C4-2B (cell line): ENCODE measurements at regions not wholly inside any gene's neighbourhood (a gene's known extent, or its start where the extent isn't known, plus 50 kb on each side); places are given as distances from the start of the nearest gene placed in this dataset.

ENCODE experiments used
- H3K27ac ChIP-seq: fragments of 450-650 bp; 2 replicates; pipeline ENCODE4 v1.5.1; 2017
- ZFX ChIP-seq: fragments of 450-650 bp; IDR thresholded peaks from 2 replicates; pipeline ENCODE4 v1.6.1; 2017
- TF ChIP-seq, protein P1 (sequence below): fragments of 450-650 bp; conservative IDR thresholded peaks from 2 replicates; pipeline ENCODE4 v1.5.1; 2017; ENCODE audit warnings: mild to moderate bottlenecking

DNA sequence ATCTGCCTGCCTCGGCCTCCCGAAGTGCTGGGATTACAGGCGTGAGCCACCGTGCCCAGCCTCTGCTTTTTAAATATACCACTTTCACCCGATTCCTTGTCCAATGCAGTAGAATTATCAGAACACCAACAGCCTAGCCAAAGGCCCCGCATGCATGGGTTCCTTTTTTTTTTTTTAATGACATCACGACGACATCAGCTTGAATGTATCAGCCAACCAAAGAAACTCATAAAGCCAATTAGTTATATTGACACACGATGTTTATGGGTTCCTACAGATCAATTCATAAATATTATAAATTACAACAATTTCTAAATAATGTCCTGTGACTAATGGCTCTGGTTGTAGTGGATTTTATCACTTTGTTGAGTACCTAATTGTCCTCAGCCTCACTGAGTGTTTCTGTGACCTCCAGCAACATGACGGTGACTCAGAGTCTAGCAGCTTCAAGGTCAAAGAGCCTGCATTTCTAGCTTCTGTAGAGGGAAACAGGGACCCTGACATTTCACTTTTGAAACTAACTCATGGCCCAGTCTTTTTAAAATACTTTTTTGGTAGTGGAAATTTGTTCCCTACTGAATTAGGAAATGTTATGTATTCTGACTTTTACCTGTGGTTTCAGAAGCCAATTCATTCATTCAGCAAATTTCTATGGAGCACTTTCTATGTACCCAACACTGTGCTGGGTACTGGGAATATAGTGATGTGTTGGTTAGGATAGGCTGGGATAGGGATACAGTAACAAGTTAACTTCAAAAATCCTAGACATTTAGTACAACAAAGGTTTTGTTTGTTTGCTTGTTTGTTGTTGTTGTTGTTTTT is 144.1 kb downstream of the SUDS3 start:
- no peak overlapping the region for H3K27ac ChIP-seq
- TF ChIP-seq, protein P1, sequence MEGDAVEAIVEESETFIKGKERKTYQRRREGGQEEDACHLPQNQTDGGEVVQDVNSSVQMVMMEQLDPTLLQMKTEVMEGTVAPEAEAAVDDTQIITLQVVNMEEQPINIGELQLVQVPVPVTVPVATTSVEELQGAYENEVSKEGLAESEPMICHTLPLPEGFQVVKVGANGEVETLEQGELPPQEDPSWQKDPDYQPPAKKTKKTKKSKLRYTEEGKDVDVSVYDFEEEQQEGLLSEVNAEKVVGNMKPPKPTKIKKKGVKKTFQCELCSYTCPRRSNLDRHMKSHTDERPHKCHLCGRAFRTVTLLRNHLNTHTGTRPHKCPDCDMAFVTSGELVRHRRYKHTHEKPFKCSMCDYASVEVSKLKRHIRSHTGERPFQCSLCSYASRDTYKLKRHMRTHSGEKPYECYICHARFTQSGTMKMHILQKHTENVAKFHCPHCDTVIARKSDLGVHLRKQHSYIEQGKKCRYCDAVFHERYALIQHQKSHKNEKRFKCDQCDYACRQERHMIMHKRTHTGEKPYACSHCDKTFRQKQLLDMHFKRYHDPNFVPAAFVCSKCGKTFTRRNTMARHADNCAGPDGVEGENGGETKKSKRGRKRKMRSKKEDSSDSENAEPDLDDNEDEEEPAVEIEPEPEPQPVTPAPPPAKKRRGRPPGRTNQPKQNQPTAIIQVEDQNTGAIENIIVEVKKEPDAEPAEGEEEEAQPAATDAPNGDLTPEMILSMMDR = no peak
- TF ChIP-seq ZFX = no peak

DNA sequence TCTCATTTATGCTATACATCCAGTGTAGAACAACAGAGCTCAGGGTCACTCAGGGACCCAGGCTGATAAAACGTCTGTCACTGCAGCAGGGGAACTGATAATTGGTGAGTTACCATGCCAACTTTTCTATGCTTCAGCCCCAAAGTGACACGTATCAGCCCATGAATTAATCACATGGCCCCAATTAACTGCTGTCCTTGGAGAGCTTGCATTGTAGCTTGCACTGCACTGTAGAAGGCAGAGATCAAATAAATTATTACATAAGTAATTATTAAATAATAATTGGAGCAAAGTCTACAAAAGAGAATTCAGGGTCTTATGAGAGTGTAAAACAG is 144.6 kb downstream of the SUDS3 start:
- TF ChIP-seq, protein P1 = no peak
- no peak for TF ChIP-seq ZFX
- no peak overlapping the region for H3K27ac ChIP-seq

DNA sequence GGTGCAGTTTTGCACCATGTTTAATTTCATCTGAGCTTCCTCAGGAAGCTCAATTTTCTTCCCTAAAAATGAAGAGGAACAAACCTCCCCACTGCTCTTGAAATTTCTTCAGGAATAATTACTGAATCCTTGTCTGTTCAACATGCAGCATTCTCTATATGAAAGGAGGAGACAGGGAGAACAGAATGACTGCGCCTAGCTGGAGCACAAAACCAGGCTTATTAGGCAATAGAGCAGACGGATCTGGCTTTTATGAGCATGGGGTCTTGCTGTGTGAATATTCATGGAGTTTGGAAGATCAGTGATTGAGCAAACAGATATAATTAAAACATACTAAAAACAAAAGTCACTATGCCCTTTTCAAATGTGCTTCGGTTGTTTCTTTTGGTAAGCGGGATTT is 148.1 kb downstream of the SUDS3 start:
- H3K27ac ChIP-seq = no peak overlapping the region
- no peak for TF ChIP-seq ZFX
- TF ChIP-seq, protein P1 = no peak

DNA sequence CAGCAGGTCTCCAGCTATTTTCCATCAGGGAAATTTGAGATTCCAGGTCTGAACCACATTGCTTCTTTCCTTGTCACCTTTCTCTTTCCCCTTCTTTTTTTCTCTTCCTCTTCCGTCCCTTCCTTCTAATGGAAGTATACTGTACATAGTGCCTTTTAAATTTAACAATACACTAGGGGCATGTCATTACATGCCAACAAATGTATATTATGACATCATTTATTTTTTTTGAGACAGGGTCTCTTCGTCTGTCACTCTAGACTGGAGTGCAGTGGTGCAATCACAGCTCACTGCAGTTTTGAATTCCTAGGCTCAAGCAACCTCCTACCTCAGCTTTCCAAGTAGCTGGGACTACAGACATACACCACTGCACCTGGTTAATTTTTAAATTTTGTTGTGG is 148.9 kb downstream of the SUDS3 start:
- no peak overlapping the region for H3K27ac ChIP-seq
- no peak for TF ChIP-seq ZFX
- TF ChIP-seq, protein P1 = no peak

DNA sequence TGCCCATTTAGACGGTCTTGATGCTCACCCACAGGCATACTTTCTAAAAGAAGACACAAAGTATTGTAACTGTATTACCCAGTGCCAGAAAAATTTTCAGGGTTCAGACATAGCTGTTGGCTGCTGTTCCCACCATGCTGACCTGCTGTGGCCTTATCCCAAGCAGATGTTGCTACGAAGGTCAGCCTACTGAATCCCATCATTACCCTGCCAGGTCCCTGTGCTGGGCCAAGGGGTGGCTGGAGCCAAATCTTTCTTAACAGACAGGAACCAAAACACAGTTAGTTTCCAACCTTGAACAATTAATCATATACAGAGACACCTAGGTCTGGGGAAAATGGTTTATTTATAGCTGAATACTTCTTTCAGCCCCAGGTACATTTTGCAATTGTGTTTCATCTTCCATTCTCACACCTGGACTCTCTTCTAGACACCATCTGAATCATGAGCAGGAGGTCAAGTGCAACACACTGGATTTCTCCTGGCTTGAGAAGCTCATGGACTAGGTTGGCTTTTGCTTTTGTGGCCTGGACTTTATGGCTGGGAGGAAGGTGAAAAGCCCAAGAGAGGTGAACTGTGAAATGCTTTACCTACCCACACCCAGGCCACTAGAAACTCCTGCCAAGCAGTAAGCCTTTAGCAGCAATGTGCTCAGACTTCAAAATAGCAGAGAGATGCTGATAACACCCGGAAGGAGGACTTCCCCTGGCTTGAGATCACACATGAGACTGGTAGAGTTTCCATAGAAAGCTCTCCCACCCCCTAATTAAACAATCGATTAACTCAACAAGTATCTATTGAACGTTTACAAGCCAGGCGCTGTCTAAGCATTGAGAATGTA is 150.1 kb downstream of the SUDS3 start:
- no peak overlapping the region for H3K27ac ChIP-seq
- no peak for TF ChIP-seq ZFX
- TF ChIP-seq, protein P1 = no peak

DNA sequence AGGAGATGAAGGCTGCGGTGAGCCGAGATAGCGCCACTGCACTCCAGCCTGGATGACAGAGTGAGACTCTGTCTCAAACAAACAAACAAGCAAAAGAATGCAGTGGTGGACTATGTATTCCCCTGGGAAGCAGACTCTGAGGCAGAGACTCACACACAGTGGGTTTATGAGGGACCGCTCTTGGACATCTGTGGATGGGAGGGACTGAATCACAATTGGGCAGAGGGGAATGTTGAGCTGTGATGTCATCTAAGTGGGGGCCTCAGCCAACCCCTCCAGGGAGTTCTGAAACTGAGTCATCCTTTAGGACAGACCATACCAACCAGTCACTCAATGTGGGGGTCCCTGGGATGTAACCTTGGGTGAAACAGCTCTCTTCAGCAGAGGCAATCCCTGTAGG is 151.0 kb downstream of the SUDS3 start:
- TF ChIP-seq, protein P1 = no peak
- no peak for TF ChIP-seq ZFX
- H3K27ac ChIP-seq = no peak overlapping the region

DNA sequence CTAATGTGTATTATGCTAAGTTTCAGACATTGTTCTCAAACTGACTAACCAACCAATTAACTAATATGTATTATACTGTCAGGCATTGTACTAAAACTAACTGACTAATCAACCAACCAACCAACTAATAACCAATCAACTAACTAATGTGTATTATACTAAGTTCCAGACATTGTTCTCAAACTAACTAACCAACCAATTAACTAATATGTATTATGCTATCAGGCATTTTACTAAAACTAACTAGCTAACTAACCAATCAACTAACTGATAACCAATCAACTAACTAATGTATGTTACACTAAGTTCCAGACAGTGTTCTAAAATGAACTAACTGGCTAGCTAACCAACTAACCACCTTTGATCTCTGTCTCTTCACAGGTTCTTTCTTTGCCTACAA is 152.3 kb downstream of the SUDS3 start:
- H3K27ac ChIP-seq = no peak overlapping the region
- TF ChIP-seq, protein P1 = no peak
- no peak for TF ChIP-seq ZFX
